IMR-90 (cell line): ENCODE measurements at regions not wholly inside any gene's neighbourhood (a gene's known extent, or its start where the extent isn't known, plus 50 kb on each side); places are given as distances from the start of the nearest gene placed in this dataset.

Experiments
- ATAC-seq: fragments of 200-7000 bp; cut with Tn5 transposase; 2 replicates; pipeline ENCODE4 v1.9.1; 2020; ENCODE audit warnings: low read depth, mild to moderate bottlenecking, moderate library complexity
- BruUV-seq: library from RNA; stranded (reverse); fragments of 400-500 nt; replicated peaks from 2 replicates; lab custom pipeline; 2021; lab: Mats Ljungman, UMichigan
- CTCF ChIA-PET: fragments of 300-600 bp; formaldehyde crosslinking; extraction: SDS; loops from one replicate; lab custom pipeline; 2021; ENCODE audit warnings: antibody characterized with exemption; lab: Yijun Ruan, JAX
- POLR2A ChIA-PET: fragments of 300-600 bp; sonication (Branson Sonifier 250); formaldehyde crosslinking; loops from one replicate; lab custom pipeline; 2022; ENCODE audit warnings: antibody characterized with exemption; ENCODE audit not compliant: unreplicated experiment; lab: Charles Lee
- DNase-seq: peaks from one replicate; pipeline ENCODE4 v3.0.0; 2013
- H2AFZ ChIP-seq: replicated peaks from 2 replicates; pipeline ENCODE3; 2013; ENCODE audit warnings: low read length, mild to moderate bottlenecking; ENCODE audit not compliant: poor library complexity
- H2AK5ac ChIP-seq: 2 replicates; pipeline ENCODE4 v1.6.1; 2013; ENCODE audit warnings: low read depth, low read length, inconsistent platforms
- H2AK9ac ChIP-seq: replicated peaks from 2 replicates; pipeline ENCODE3; 2013; ENCODE audit warnings: mild to moderate bottlenecking, low read depth, low read length, moderate library complexity; ENCODE audit not compliant: poor library complexity
- H2BK120ac ChIP-seq: 2 replicates; pipeline ENCODE4 v1.6.1; 2013; ENCODE audit warnings: low read depth, low read length, inconsistent platforms
- H2BK15ac ChIP-seq: 3 replicates; pipeline ENCODE4 v1.6.1; 2013; ENCODE audit warnings: low read depth, low read length, inconsistent platforms
- H2BK20ac ChIP-seq: 2 replicates; pipeline ENCODE4 v1.6.1; 2013; ENCODE audit warnings: low read depth, mild to moderate bottlenecking, inconsistent platforms, low read length, moderate library complexity
- H2BK5ac ChIP-seq: 2 replicates; pipeline ENCODE4 v1.6.1; 2013; ENCODE audit warnings: mild to moderate bottlenecking, low read depth, low read length, inconsistent platforms; ENCODE audit not compliant: poor library complexity, severe bottlenecking
- H3K14ac ChIP-seq: replicated peaks from 2 replicates; pipeline ENCODE4 v1.6.1; 2013; ENCODE audit warnings: low read depth, low read length, inconsistent platforms
- H3K18ac ChIP-seq: 2 replicates; pipeline ENCODE4 v1.6.1; 2013; ENCODE audit warnings: low read depth, low read length, control low read depth
- H3K23ac ChIP-seq: 2 replicates; pipeline ENCODE4 v1.6.1; 2013; ENCODE audit warnings: low read depth, low read length, inconsistent platforms
- H3K27ac ChIP-seq: 2 replicates; pipeline ENCODE4 v1.5.1; 2013; ENCODE audit warnings: mild to moderate bottlenecking, control low read depth, low read length; ENCODE audit not compliant: insufficient read depth
- H3K27me3 ChIP-seq: 2 replicates; pipeline ENCODE4 v1.6.1; 2013; ENCODE audit warnings: low read length; ENCODE audit not compliant: control insufficient read depth, insufficient read depth
- H3K36me3 ChIP-seq: 2 replicates; pipeline ENCODE4 v1.6.1; 2013; ENCODE audit warnings: low read length, mixed read lengths; ENCODE audit not compliant: control insufficient read depth, insufficient read depth
- H3K4ac ChIP-seq: 2 replicates; pipeline ENCODE4 v1.6.1; 2013; ENCODE audit warnings: low read depth, low read length, inconsistent platforms
- H3K4me1 ChIP-seq: 2 replicates; pipeline ENCODE4 v1.6.1; 2013; ENCODE audit warnings: low read length, mixed read lengths; ENCODE audit not compliant: control insufficient read depth, insufficient read depth
- H3K4me2 ChIP-seq: 2 replicates; pipeline ENCODE4 v1.6.1; 2013; ENCODE audit warnings: low read depth, mild to moderate bottlenecking, control low read depth, low read length, moderate library complexity
- H3K4me3 ChIP-seq: 2 replicates; pipeline ENCODE4 v1.5.1; 2013; ENCODE audit warnings: low read depth, mild to moderate bottlenecking, control low read depth, low read length, moderate library complexity; ENCODE audit not compliant: insufficient read depth
- H3K56ac ChIP-seq: 2 replicates; pipeline ENCODE4 v1.6.1; 2013; ENCODE audit warnings: low read length, inconsistent platforms; ENCODE audit not compliant: insufficient read depth; ENCODE audit errors: extremely low read depth
- H3K79me1 ChIP-seq, 2 experiments: 2 replicates each; pipeline ENCODE4 v1.6.1; 2013; ENCODE audit warnings: low read length in 2 of 2, inconsistent platforms in 1 of 2, low read depth in 1 of 2
- H3K9ac ChIP-seq: 2 replicates; pipeline ENCODE4 v1.6.1; 2013; ENCODE audit warnings: low read depth, low read length, control low read depth
- H3K9me1 ChIP-seq: 2 replicates; pipeline ENCODE4 v1.6.1; 2013; ENCODE audit warnings: low read length, inconsistent platforms; ENCODE audit not compliant: insufficient read depth
- H3K9me3 ChIP-seq: 2 replicates; pipeline ENCODE4 v1.6.1; 2013; ENCODE audit warnings: low read length; ENCODE audit not compliant: control insufficient read depth, insufficient read depth
- H4K20me1 ChIP-seq: 2 replicates; pipeline ENCODE4 v1.6.1; 2013; ENCODE audit warnings: low read length, inconsistent platforms; ENCODE audit not compliant: insufficient read depth
- H4K5ac ChIP-seq: 2 replicates; pipeline ENCODE4 v1.6.1; 2013; ENCODE audit warnings: mild to moderate bottlenecking, low read depth, low read length, control low read depth
- H4K8ac ChIP-seq, 2 experiments: 2 replicates each; pipeline ENCODE4 v1.6.1; 2013; ENCODE audit warnings: low read depth in 2 of 2, low read length in 2 of 2, control low read depth in 1 of 2, inconsistent platforms in 1 of 2
- H4K91ac ChIP-seq: 2 replicates; pipeline ENCODE4 v1.6.1; 2013; ENCODE audit warnings: low read depth, low read length, inconsistent platforms; ENCODE audit not compliant: insufficient read depth
- BHLHE40 ChIP-seq: fragments of 150-350 bp; IDR thresholded peaks from 2 replicates; pipeline ENCODE4 v1.6.1; 2016; ENCODE audit warnings: mild to moderate bottlenecking, low read depth, low read length
- CEBPB ChIP-seq: IDR thresholded peaks from 2 replicates; pipeline ENCODE4 v1.6.1; 2012; ENCODE audit warnings: low read depth, low read length, improper control_type of control experiment
- CHD1 ChIP-seq: IDR thresholded peaks from 2 replicates; pipeline ENCODE4 v1.6.1; 2012; ENCODE audit warnings: low read depth, low read length, improper control_type of control experiment
- CTCF ChIP-seq: conservative IDR thresholded peaks from 2 replicates; pipeline ENCODE4 v1.5.1; 2012; ENCODE audit warnings: mild to moderate bottlenecking, low read depth, low read length, improper control_type of control experiment
- ELK1 ChIP-seq: fragments of 150-350 bp; IDR thresholded peaks from 2 replicates; pipeline ENCODE4 v1.6.1; 2016; ENCODE audit warnings: low read depth, mild to moderate bottlenecking, low read length, moderate library complexity, borderline replicate concordance
- FOS ChIP-seq: fragments of 150-350 bp; IDR thresholded peaks from 2 replicates; pipeline ENCODE4 v1.6.1; 2016; ENCODE audit warnings: low read depth, low read length
- MAFK ChIP-seq: IDR thresholded peaks from 2 replicates; pipeline ENCODE4 v1.6.1; 2012; ENCODE audit warnings: low read depth, low read length, improper control_type of control experiment
- MAZ ChIP-seq: IDR thresholded peaks from 2 replicates; pipeline ENCODE4 v1.6.1; 2012; ENCODE audit warnings: low read depth, mild to moderate bottlenecking, low read length, improper control_type of control experiment, moderate library complexity, borderline replicate concordance
- MXI1 ChIP-seq: IDR thresholded peaks from 2 replicates; pipeline ENCODE4 v1.6.1; 2012; ENCODE audit warnings: low read depth, mild to moderate bottlenecking, low read length, moderate library complexity, borderline replicate concordance
- NFE2L2 ChIP-seq: fragments of 150-350 bp; IDR thresholded peaks from 2 replicates; pipeline ENCODE4 v1.6.1; 2016; ENCODE audit warnings: low read depth, mild to moderate bottlenecking, low read length
- POLR2A ChIP-seq: IDR thresholded peaks from 2 replicates; pipeline ENCODE4 v1.6.1; 2012; ENCODE audit warnings: mild to moderate bottlenecking, low read depth, low read length
- RAD21 ChIP-seq: IDR thresholded peaks from 2 replicates; pipeline ENCODE4 v1.6.1; 2012; ENCODE audit warnings: low read length, improper control_type of control experiment
- RCOR1 ChIP-seq: IDR thresholded peaks from 2 replicates; pipeline ENCODE4 v1.6.1; 2012; ENCODE audit warnings: mild to moderate bottlenecking, low read length, improper control_type of control experiment; ENCODE audit not compliant: insufficient replicate concordance
- RFX5 ChIP-seq: IDR thresholded peaks from 2 replicates; pipeline ENCODE4 v1.8.0; 2012; ENCODE audit warnings: low read depth, mild to moderate bottlenecking, low read length, moderate library complexity
- SMC3 ChIP-seq: fragments of 150-350 bp; IDR thresholded peaks from 2 replicates; pipeline ENCODE4 v1.6.1; 2016; ENCODE audit warnings: low read depth, mild to moderate bottlenecking, antibody characterized with exemption, low read length, moderate library complexity
- USF2 ChIP-seq: fragments of 150-350 bp; IDR thresholded peaks from 2 replicates; pipeline ENCODE4 v1.6.1; 2017; ENCODE audit warnings: mild to moderate bottlenecking, antibody characterized with exemption, low read length, low read depth
- WGBS, 2 experiments: methylation state at CpG; one replicate each; pipeline versions ENCODE4 v1.1.5 to v1.1.7; 2013; ENCODE audit warnings: missing lambda C conversion rate in 2 of 2; ENCODE audit not compliant: insufficient read length in 1 of 2; ENCODE audit errors: extremely low coverage in 2 of 2; 5-methylcytosine and 5-hydroxymethylcytosine counted together
- dilution Hi-C: fragments of 300-500 bp; cut with HindIII; formaldehyde crosslinking; loops from one replicate; pipeline ENCODE4 v1.14.3; 2018; ENCODE audit warnings: low sequenced_read_pairs; ENCODE audit not compliant: unreplicated experiment
- in situ Hi-C: fragments of 300-500 bp; cut with MboI; formaldehyde crosslinking; loops from 3 replicates; pipeline ENCODE4 v1.14.3; 2019; ENCODE audit warnings: low sequenced_read_pairs, inconsistent platforms, mixed read lengths
- intact Hi-C: fragments of 100-400 bp; cut with micrococcal nuclease; formaldehyde crosslinking; loops from 2 replicates; pipeline ENCODE4 v1.10.0; 2022

DNA sequence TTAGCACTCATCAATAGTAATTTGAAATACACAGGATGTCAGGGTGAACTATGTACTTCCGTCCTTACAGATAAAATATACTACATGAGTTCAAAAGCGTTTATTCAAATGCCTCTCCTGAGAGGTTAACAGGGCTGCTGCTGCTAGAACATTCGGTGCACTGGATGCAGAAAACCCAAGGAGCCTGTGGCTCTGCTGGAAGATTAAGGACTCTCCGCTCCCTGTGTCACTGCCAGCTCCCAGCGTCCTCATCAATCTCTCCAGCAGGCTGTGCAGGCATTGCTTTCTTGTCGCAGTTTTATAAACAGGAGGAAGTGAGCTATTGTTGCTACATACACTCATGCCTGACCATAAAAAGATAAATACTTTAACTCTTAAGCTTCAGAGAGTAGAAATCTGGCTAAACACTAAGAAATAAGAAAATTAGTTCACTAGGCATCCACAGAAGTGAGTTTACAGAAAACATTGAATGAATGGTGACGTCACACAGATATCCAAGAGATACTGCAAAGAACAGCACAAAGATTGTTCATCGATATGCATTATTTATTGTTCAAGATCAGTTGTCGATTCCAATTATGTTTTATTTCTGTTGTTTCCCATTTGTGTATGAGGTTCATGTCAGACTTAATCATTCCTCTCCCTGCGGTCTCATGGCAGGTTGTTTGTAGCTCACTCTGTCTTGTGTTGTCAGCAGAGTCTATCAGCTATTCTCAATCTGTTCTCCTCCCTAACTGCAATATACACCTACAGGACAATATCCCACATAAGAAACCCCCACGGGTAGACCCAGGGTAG lies 127.9 kb upstream of the MON1B start:
- Histone ChIP-seq H3K4me1 (no peaks in the 10 kb centered on the region), H4K5ac (no peak overlapping the region), H4K91ac (no peak overlapping the region), H2BK5ac (no peak overlapping the region), H2AFZ (no peak overlapping the region), H3K14ac (no peak overlapping the region), H2BK120ac (no peak overlapping the region), H3K36me3 (no peaks in the 10 kb centered on the region), H2BK15ac (no peak overlapping the region), H3K4ac (no peak overlapping the region), H3K79me1 (no peaks in the 10 kb centered on the region), H3K27me3 (no peaks in the 10 kb centered on the region), H3K27ac (no peak overlapping the region), H2BK20ac (no peak overlapping the region), H3K4me3 (no peak overlapping the region), H3K18ac (no peak overlapping the region), H3K56ac (no peak overlapping the region), H3K9me1 (no peaks in the 10 kb centered on the region), H2AK5ac (no peak overlapping the region), H3K9me3 (peaks cover 7% of the 10 kb centered on the region), H2AK9ac (no peak overlapping the region), H3K4me2 (no peak overlapping the region), H3K23ac (no peak overlapping the region), H4K20me1 (no peaks in the 10 kb centered on the region), H3K9ac (no peak overlapping the region), H4K8ac (no peak overlapping the region)
- intact Hi-C loops (no loop called here), in situ Hi-C loops (no loop called here), dilution Hi-C loops (no loop called here)
- ATAC-seq (no peak), DNase-seq (no peak)
- WGBS, 2 experiments = no CpG with 5 or more reads among the region's 11 CpGs
- ChIA-PET CTCF (no interaction called here), POLR2A (no interaction called here)
- TF ChIP-seq CEBPB (no peak), SMC3 (no peak), ELK1 (no peak), RAD21 (no peak), USF2 (no peak), FOS (no peak), MAZ (no peak), CTCF (no peak), MXI1 (no peak), BHLHE40 (no peak), MAFK (no peak), NFE2L2 (no peak), POLR2A (no peak), RCOR1 (no peak), CHD1 (no peak), RFX5 (no peak)
- no TSS peak for BruUV-seq
